ENCODE measurements at regions not wholly inside any gene's neighbourhood (a gene's known extent, or its start where the extent isn't known, plus 50 kb on each side); places are given as distances from the start of the nearest gene placed in this dataset.

GRCh38 chr15:87489902-87490665 lies 766.5 kb downstream of the NTRK3 start:
- no peak overlapping the region for H2AFZ ChIP-seq (ENCODE audit: low read depth, low read length, poor library complexity, severe bottlenecking)
- ATAC-seq (no peak), DNase-seq (ENCODE audit: low read depth, low spot score) (no peak)
- ChIA-PET RAD21 (ENCODE audit: low non-redundant PET in 1 of 2, low total read pairs in 2 of 2, uncharacterized antibody in 2 of 2, unreplicated experiment in 2 of 2) (no interaction called here), POLR2A (no interaction called here), CTCF (no interaction called here)
- H3K27me3 ChIP-seq (ENCODE audit: insufficient read depth, low read length): no peaks in the 10 kb centered on the region
- no peaks in the 10 kb centered on the region for H3K4me1 ChIP-seq (ENCODE audit: control insufficient read depth in 1 of 2, insufficient read depth in 2 of 2, low read length in 2 of 2)
- no peak overlapping the region for H3K4me3 ChIP-seq (replicated peaks in 1 of 2; ENCODE audit: low read depth in 1 of 2, low read length in 2 of 2)
- BruUV-seq (replicated peaks): no TSS peak
- intact Hi-C loops (cut with micrococcal nuclease): no loop called here
- no peak overlapping the region for H3K4me2 ChIP-seq (ENCODE audit: low read length)
- H3K27ac ChIP-seq (ENCODE audit: low read depth, low read length): no peak overlapping the region
- H3K79me2 ChIP-seq (ENCODE audit: insufficient read depth, low read length): no peaks in the 10 kb centered on the region
- no peaks in the 10 kb centered on the region for H3K36me3 ChIP-seq (ENCODE audit: control insufficient read depth in 1 of 2, insufficient read depth in 2 of 2, low read length in 2 of 2)
- peaks cover 0 to 19% of the 10 kb centered on the region in 2 experiments; a peak in 2 of 4 replicates for H3K9me3 ChIP-seq (ENCODE audit: control insufficient read depth in 1 of 2, insufficient read depth in 1 of 2, low read depth in 1 of 2, low read length in 2 of 2)
- TF ChIP-seq POLR2AphosphoS5 (IDR thresholded peaks at IDR 0.05; ENCODE audit: low read depth, low read length) (no peak), ZBTB33 (IDR thresholded peaks at IDR 0.05; ENCODE audit: extremely low read depth, insufficient replicate concordance, low read length) (no peak), ELF1 (IDR thresholded peaks at IDR 0.05; ENCODE audit: borderline replicate concordance, low read depth) (no peak), SIN3A (IDR thresholded peaks at IDR 0.05; ENCODE audit: low read depth) (no peak), SRF (IDR thresholded peaks at IDR 0.05; ENCODE audit: low read depth) (no peak), CBX3 (IDR thresholded peaks at IDR 0.05; ENCODE audit: low read depth) (no peak), RAD21 (IDR thresholded peaks at IDR 0.05; ENCODE audit: low read depth) (no peak), ZFX (IDR thresholded peaks at IDR 0.05) (no peak), ZNF274 (IDR thresholded peaks at IDR 0.05; ENCODE audit: low read depth, low read length) (no peak), REST (IDR thresholded peaks at IDR 0.05; ENCODE audit: low read depth) (no peak), EZH2 (IDR thresholded peaks at IDR 0.05) (no peak), EZH2phosphoT487 (IDR thresholded peaks at IDR 0.05; ENCODE audit: borderline replicate concordance) (no peak), MAX (IDR thresholded peaks at IDR 0.05) (no peak), ATF3 (IDR thresholded peaks at IDR 0.05) (no peak), TCF7L2 (IDR thresholded peaks at IDR 0.05; ENCODE audit: borderline replicate concordance, extremely low read depth, insufficient read depth, insufficient read length) (no peak), CEBPB (IDR thresholded peaks at IDR 0.05; ENCODE audit: low read depth) (no peak), EGR1 (IDR thresholded peaks at IDR 0.05; ENCODE audit: low read depth) (no peak)
- H4K20me1 ChIP-seq (ENCODE audit: insufficient read depth): no peaks in the 10 kb centered on the region
- no peaks in the 10 kb centered on the region for H3K9me2 ChIP-seq (ENCODE audit: insufficient read depth)
- H3K9ac ChIP-seq (ENCODE audit: low read length): no peak overlapping the region
